ENCODE measurements at regions not wholly inside any gene's neighbourhood (a gene's known extent, or its start where the extent isn't known, plus 50 kb on each side); places are given as distances from the start of the nearest gene placed in this dataset.

DNA sequence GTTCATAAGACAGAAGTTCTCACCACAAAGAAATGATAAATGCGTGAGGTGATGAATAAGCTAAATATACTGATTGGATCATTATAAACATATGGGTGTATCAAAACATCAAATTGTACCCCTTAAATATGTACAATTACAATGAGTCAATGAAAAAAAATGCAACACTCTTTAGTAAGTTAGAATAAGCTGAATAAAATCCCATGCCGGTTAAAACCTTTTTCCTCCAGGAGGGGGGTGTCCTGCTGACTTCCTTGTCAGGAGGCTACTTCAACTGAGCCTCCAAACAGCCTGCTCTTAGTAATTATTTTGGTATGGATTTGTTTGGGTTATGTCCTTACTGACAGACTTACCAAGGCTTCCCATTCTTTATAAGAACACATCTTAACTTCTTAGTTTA, 649.1 kb downstream of the INHBA start:
- Mint-ChIP-seq H3K27ac (no peak overlapping the region), H3K4me3 (no peak overlapping the region), H3K27me3 (no peaks in the 10 kb centered on the region), H3K36me3 (ENCODE audit: low read depth) (no peaks in the 10 kb centered on the region), H3K4me1 (no peaks in the 10 kb centered on the region), H3K9me3 (peaks cover 10% of the 10 kb centered on the region)
- ChIA-PET POLR2A (no interaction called here), CTCF (no interaction called here)
- DNase-seq = no peak

DNA sequence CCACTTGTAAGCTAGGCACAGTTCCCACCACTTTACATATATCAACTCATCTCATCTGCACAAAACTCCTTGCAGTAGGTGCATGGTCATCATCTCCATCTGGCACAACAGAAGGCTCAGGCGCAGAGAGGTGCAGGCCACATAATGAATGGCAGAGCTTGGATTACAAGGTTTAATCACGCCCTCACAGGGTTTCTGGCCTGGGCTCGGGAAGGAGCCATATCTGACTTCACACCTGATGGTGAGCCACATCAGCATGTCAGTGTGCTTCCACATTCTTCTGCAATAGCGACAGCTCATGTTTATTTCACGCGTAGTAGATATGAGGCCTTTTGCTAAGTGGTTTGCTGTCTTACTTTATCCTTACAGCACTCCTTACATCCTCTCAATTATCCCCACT, 650.2 kb downstream of the INHBA start:
- Mint-ChIP-seq H3K9me3 (peaks cover 2% of the 10 kb centered on the region), H3K27ac (no peak overlapping the region), H3K36me3 (ENCODE audit: low read depth) (no peaks in the 10 kb centered on the region), H3K4me3 (no peak overlapping the region), H3K4me1 (no peaks in the 10 kb centered on the region), H3K27me3 (no peaks in the 10 kb centered on the region)
- DNase-seq = no peak
- POLR2A ChIA-PET = no interaction called here
- CTCF ChIA-PET = no interaction called here

DNA sequence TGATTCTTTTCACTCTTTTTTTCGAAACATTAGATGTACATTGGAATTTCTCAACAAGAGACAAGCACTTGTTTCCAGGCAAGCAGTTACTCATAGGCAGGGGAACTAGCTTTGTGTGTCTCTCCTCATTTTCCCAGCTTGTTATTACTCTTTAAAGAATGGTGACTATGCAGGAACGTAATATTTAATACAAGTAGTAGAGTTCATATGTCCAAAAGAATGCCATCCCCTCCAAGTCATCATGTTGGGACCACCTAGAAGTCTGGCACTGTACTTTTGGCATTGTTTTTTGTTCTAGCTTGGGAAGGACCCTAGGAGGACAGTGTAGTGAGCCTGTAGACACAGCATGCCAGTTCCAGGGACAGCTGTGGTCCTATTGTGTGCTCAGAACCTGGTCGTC, 650.7 kb downstream of the INHBA start:
- ChIA-PET CTCF (no interaction called here), POLR2A (no interaction called here)
- H3K27ac Mint-ChIP-seq = no peak overlapping the region
- no peak overlapping the region for H3K4me3 Mint-ChIP-seq
- H3K9me3 Mint-ChIP-seq = no peaks in the 10 kb centered on the region
- no peak for DNase-seq
- no peaks in the 10 kb centered on the region for H3K36me3 Mint-ChIP-seq (ENCODE audit: low read depth)
- no peaks in the 10 kb centered on the region for H3K27me3 Mint-ChIP-seq
- H3K4me1 Mint-ChIP-seq = no peaks in the 10 kb centered on the region

DNA sequence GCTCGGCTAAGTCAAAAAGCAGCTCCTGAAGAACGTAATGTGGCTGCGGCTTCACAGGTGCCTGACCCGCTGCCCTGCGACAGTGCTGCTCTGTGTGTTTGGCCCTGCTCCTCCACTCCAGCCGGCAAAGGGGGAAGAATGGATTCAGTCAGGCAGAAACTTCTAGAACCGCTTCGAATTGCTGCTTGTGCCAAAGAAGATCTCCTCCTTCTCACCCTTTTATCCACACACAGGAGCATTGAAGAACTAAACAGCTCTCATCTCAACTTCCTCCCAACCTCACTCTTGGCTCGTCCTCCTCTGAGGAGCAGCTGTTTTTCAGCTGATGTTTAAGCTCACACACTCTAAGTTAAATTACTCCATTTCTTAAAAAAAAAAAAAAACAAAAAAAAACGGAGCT, 651.4 kb downstream of the INHBA start:
- ChIA-PET POLR2A (no interaction called here), CTCF (no interaction called here)
- Mint-ChIP-seq H3K4me1 (no peaks in the 10 kb centered on the region), H3K9me3 (no peaks in the 10 kb centered on the region), H3K27ac (no peak overlapping the region), H3K27me3 (no peaks in the 10 kb centered on the region), H3K36me3 (ENCODE audit: low read depth) (no peaks in the 10 kb centered on the region), H3K4me3 (no peak overlapping the region)
- DNase-seq = no peak

DNA sequence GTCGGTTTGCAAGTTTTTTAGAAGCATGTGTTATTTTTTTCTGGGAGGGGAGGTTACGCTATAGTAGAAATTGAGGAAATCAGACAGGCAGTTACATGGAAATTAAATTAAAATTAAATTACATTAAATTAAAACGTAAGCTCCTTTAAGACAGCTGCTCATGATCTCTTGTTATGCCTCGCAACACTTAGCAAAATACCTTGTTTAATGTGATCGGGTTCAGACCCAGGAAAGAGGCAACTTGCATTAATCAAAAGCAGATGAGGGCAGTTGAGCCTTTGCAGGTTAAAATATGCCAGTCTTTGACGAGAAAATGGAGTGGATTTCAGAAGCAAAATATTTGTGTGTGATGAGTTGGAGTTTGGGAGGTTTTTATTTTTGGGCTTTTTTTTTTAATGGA, 651.8 kb downstream of the INHBA start:
- Mint-ChIP-seq H3K4me3 (no peak overlapping the region), H3K4me1 (no peaks in the 10 kb centered on the region), H3K27ac (no peak overlapping the region), H3K9me3 (no peaks in the 10 kb centered on the region), H3K27me3 (no peaks in the 10 kb centered on the region), H3K36me3 (ENCODE audit: low read depth) (no peaks in the 10 kb centered on the region)
- ChIA-PET CTCF (no interaction called here), POLR2A (no interaction called here)
- DNase-seq = no peak

DNA sequence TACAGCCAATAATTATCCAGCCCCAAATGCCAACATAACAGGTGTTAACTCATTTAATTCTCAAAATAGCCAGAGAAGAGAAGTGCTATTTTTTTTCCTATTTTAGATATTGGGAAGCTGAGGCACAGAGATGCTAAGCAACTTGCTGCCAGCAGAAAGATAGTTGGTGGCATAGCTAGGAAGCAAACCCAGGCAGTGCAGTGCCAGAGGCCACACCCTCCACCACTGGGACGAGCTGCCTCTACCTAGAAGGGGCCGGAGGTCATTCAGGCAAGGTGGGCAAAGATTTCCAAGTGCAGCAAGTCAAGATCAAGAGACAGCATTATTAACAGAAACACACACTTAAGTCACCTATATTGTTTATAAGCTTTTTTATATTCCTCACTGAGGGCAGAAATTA, 654.1 kb downstream of the INHBA start:
- Mint-ChIP-seq H3K36me3 (ENCODE audit: low read depth) (no peaks in the 10 kb centered on the region), H3K9me3 (peaks cover 3% of the 10 kb centered on the region), H3K27ac (no peak overlapping the region), H3K4me3 (no peak overlapping the region), H3K4me1 (no peaks in the 10 kb centered on the region), H3K27me3 (no peaks in the 10 kb centered on the region)
- no peak for DNase-seq
- POLR2A ChIA-PET = no interaction called here
- CTCF ChIA-PET = interaction anchor here (0.6 kb wide), 2 partner anchors 16 to 97 kb away, joined by 3 read pairs; no protein-coding TSS in a partner anchor

DNA sequence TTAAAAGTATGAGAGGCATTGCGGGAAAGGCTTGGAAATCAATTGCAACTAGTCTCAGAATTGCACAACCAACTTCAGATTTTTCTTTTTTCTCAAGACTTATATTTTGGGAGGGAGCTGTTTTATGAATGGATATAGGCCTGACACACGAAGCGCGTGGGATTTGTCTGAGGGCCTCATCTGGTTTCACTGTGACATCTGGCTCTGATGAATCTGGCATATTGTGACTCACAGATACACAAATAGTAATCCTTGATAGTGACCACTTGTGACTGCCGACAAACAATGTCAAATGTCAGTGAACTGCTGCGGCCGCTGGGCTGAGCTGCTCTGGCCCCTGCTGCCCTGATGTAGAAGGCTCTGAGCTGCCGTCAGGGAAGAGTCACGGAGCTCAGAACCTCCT, 655.1 kb downstream of the INHBA start:
- ChIA-PET POLR2A (no interaction called here), CTCF (interaction anchor here (1.0 kb wide), 1 partner anchor 10 kb away, joined by 3 read pairs; no protein-coding TSS in a partner anchor)
- H3K27ac Mint-ChIP-seq = no peak overlapping the region
- H3K4me3 Mint-ChIP-seq = no peak overlapping the region
- H3K4me1 Mint-ChIP-seq = no peaks in the 10 kb centered on the region
- H3K36me3 Mint-ChIP-seq (ENCODE audit: low read depth) = no peaks in the 10 kb centered on the region
- DNase-seq = no peak
- H3K9me3 Mint-ChIP-seq = peaks cover 3% of the 10 kb centered on the region
- no peaks in the 10 kb centered on the region for H3K27me3 Mint-ChIP-seq

DNA sequence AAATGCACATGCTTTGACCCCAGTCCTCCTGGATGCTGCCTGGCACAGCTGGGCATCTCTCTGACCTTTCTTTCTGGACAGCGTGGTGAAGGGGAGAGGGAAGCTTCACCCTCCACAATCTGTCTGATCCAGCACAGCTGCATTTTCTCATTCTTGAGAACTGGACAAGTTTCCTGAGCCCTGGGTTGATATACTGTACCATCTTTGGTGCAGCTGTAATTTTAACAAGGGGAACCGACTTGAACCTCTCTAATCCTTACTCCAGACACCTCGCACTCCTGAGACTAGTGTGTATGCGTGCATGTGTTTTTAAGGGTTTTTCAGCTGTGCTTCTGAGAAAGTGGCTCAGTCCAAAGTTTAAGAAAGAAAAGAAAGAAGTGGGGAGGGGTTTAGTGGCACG, 655.7 kb downstream of the INHBA start:
- no peak for DNase-seq
- no peak overlapping the region for H3K27ac Mint-ChIP-seq
- POLR2A ChIA-PET = no interaction called here
- no peak overlapping the region for H3K4me3 Mint-ChIP-seq
- no peaks in the 10 kb centered on the region for H3K4me1 Mint-ChIP-seq
- no peaks in the 10 kb centered on the region for H3K36me3 Mint-ChIP-seq (ENCODE audit: low read depth)
- peaks cover 4% of the 10 kb centered on the region for H3K9me3 Mint-ChIP-seq
- H3K27me3 Mint-ChIP-seq = no peaks in the 10 kb centered on the region
- CTCF ChIA-PET = no interaction called here

DNA sequence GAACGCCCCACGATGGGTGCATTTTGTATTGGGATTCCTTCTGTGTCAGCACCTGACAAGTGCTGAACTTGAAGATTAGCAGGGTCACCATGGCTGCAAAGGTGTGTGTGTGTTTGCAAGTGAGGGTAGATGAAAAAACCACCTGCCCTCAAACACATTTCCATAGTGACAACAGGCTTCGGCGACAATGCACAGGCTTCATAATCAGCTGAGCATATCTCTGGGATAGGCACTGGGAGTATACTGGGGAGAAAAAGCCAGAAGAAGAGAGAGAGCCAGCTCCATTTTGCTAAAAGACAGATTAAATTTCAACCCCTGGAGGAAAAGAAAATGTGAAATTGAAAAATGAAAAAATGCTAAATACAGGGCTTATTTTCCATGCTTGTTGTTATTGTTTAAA, 656.1 kb downstream of the INHBA start:
- ChIA-PET CTCF (no interaction called here), POLR2A (no interaction called here)
- H3K9me3 Mint-ChIP-seq = peaks cover 5% of the 10 kb centered on the region

DNA sequence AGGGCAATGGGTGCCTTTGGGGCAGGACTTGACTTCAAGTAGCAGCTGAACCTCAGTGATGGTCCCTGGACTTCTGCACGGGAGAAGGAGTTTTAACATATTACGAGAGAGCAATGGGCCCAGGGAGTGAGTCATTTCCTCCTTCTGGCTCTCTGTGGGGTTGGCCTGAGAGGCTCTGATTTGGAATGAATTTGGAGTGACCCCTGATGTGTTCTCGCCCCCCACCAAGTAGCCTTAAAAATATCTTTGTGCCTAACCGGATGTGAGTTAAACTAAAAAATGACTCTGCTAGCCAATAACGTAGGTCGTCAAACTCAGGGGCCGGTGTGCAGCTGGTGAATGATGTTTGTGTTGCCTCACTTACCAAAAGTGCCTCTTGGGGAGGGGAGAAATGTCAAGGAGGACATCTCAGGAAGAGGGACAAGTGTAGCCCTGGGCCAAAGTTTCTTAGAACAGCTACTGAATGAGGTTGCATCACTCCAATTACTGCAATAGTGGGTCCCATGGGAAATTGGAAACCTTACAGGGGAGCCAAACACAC, 656.6 kb downstream of the INHBA start:
- H3K4me3 Mint-ChIP-seq = no peak overlapping the region
- CTCF ChIA-PET = no interaction called here

More for the DNA sequence above, 656.1 kb downstream of the INHBA start:
- Mint-ChIP-seq H3K4me3 (no peak overlapping the region), H3K27ac (no peak overlapping the region), H3K27me3 (no peaks in the 10 kb centered on the region), H3K36me3 (ENCODE audit: low read depth) (no peaks in the 10 kb centered on the region), H3K4me1 (no peaks in the 10 kb centered on the region)
- DNase-seq = no peak

DNA sequence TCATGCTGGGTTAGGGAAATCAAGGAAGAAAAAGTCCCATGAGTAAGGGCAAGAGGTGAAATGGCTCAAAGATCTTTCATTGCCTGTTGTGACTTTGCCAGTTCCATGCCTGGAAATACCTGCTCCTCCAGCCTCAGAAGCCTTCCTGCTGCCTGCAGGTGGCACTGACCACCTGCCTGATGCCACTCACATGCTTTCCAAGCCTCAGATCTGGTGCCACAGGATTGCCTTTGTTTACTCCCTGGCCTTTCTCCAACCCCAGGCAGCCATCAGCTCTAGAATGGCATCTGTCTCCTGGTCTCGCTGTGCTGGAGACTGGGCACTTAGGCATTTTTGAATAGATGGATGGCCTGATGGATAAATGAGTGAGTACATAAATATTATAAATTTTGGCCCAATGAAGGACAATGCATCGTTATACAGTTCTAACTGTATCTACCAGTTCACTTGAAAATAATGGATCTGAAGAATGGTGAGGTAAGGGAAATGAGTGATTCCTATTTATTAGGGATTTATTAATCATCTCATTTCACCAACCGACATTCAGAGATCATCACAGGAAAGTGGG, 657.2 kb downstream of the INHBA start:
- no peak for DNase-seq
- Mint-ChIP-seq H3K4me1 (no peaks in the 10 kb centered on the region), H3K36me3 (ENCODE audit: low read depth) (no peaks in the 10 kb centered on the region), H3K4me3 (no peak overlapping the region), H3K27me3 (no peaks in the 10 kb centered on the region), H3K9me3 (peaks cover 5% of the 10 kb centered on the region), H3K27ac (no peak overlapping the region)
- CTCF ChIA-PET = no interaction called here
- POLR2A ChIA-PET = no interaction called here

More for the DNA sequence above, 656.6 kb downstream of the INHBA start:
- Mint-ChIP-seq H3K27ac (no peak overlapping the region), H3K4me1 (no peaks in the 10 kb centered on the region), H3K9me3 (peaks cover 5% of the 10 kb centered on the region), H3K27me3 (no peaks in the 10 kb centered on the region), H3K36me3 (ENCODE audit: low read depth) (no peaks in the 10 kb centered on the region)
- POLR2A ChIA-PET = no interaction called here
- DNase-seq = no peak

DNA sequence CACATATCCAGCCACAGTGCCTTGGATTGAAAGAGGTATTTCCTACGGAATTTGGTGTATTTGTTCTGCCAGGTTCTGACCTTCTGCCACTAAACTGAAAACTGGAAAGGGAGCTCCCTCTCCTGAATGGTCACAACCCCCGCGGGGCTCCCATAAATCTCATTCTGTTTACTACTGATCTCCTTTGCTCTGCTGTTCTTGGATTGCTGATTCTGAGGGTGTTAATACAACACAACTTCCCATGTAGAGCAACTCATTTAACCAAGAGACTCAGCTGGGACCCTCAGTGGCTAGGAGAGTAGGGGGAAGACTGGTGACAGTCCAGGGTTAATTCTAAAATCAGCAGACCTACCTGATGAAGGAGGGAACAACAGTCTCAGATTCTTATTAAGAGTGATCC, 662.9 kb downstream of the INHBA start:
- H3K27ac Mint-ChIP-seq = no peak overlapping the region
- H3K27me3 Mint-ChIP-seq = no peaks in the 10 kb centered on the region
- H3K9me3 Mint-ChIP-seq = peaks cover 5% of the 10 kb centered on the region
- DNase-seq = no peak
- ChIA-PET CTCF (no interaction called here), POLR2A (no interaction called here)
- H3K4me3 Mint-ChIP-seq = no peak overlapping the region
- no peaks in the 10 kb centered on the region for H3K36me3 Mint-ChIP-seq (ENCODE audit: low read depth)
- H3K4me1 Mint-ChIP-seq = no peaks in the 10 kb centered on the region

DNA sequence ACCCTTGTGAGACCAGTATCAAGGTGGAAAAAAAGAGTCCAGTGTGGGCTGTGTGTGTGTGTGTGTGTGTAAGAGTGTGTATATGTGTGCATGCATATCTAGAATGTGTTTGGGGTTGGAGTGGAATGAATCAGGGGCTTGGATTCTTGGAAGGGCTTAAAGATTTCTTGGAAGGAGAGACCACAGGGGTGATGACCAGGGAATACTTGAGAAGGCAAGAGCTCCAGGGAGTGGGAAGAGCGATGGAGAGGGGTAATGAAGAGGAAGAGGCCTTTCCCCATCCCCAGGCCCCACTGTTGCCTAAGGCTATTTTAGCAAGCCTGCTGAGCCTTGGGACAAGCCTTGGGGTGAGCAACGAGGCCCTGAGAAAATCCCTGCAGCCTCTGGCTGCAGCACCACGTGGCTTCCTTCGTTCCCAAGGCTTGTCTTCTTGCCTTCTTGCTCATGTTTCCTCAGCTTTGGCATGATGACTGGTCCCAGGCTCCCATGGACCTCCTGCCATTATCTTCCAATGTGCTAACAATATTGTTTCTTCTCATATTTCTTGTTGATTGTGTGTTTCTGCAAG, 663.4 kb downstream of the INHBA start:
- no peak overlapping the region for H3K27ac Mint-ChIP-seq
- CTCF ChIA-PET = no interaction called here
- DNase-seq = no peak
- POLR2A ChIA-PET = no interaction called here
- H3K9me3 Mint-ChIP-seq = peaks cover 3% of the 10 kb centered on the region
- no peaks in the 10 kb centered on the region for H3K27me3 Mint-ChIP-seq
- H3K4me1 Mint-ChIP-seq = no peaks in the 10 kb centered on the region
- no peak overlapping the region for H3K4me3 Mint-ChIP-seq
- H3K36me3 Mint-ChIP-seq (ENCODE audit: low read depth) = no peaks in the 10 kb centered on the region

DNA sequence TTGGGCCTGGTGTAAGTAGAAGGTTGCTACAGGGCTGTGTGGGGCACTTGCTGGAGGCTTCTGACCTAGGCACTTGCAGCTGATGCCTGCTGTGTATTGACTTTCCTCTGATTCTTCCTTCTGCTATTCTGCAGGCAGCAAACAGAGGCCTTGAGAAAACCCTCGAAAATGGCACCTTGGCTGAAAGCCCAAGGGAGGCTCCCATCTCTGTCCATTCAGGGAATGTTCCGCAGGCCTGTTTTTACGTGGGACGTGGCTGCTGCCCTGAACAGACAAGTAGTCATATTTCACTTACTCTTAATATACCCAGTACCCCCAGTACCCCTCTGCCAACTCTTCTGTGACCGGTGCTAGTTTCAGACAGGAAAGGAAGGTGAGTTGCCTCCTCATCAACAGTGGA, 664.7 kb downstream of the INHBA start:
- Mint-ChIP-seq H3K27ac (no peak overlapping the region), H3K27me3 (no peaks in the 10 kb centered on the region), H3K4me3 (no peak overlapping the region), H3K9me3 (peaks cover 2% of the 10 kb centered on the region), H3K4me1 (no peaks in the 10 kb centered on the region), H3K36me3 (ENCODE audit: low read depth) (no peaks in the 10 kb centered on the region)
- CTCF ChIA-PET = no interaction called here
- POLR2A ChIA-PET = no interaction called here
- no peak for DNase-seq
